AML-193 (cell line): ENCODE measurements at regions not wholly inside any gene's neighbourhood (a gene's known extent, or its start where the extent isn't known, plus 50 kb on each side); places are given as distances from the start of the nearest gene placed in this dataset.
"Not testable (repeated sequence)": the region's sequence is repeated elsewhere in the genome, so short reads cannot be mapped to it uniquely, and the experiment has no call there.

Experiments used
- DNase-seq, 2 experiments: peaks; one replicate each; lab custom pipeline; 2025; lab: John Stamatoyannopoulos, UW

DNA sequence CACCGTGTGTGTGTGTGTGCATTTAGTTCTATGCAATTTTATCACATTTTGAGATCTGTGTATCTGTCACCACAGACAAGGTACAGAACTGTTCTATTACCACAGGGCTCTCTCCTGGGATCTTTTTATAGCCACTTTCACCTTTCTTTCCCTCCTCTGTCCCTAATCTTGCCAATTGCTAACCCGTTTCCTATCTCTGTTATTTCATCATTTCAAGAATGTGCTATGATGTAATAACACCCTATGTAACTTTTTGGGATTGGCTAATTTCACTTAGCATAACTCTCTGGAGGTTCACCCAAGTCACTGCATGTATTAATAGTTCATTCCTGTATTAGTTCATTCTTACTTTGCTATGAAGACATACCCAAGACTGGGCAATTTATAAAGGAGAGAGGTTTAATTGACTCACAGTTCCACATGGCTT lies 657.7 kb downstream of the QKI start:
- DNase-seq, result no peak

DNA sequence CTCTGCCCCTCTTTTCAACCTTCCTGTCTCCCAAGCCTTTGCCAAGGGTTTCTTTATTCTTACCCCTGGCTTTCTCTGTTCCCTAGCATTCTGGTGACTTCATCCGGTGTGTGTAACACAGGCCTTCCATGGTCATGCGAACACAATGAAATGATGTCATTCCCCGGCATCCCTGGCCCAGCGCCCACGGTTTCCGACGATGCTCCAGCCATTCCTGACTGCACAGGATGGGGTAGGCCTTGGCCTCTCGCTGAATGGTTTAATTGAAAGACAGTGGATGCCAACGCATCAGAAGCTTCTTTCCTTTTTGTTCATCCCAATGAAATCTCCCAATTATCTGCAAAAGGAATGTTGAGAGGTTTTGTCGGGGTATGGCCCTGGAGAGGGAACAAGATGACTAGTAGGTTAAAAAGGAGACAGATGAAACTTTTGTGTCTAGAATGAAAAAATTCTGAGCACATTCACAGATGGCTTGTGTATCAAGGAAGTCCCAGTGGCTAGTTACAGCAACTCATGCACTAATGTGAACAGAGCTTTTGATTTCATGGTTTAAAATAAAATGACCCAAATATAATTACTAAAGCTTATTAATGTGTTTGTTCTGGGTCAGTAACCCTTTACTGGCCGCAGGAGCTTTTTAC lies 655.0 kb downstream of the QKI start:
- no peak for DNase-seq

DNA sequence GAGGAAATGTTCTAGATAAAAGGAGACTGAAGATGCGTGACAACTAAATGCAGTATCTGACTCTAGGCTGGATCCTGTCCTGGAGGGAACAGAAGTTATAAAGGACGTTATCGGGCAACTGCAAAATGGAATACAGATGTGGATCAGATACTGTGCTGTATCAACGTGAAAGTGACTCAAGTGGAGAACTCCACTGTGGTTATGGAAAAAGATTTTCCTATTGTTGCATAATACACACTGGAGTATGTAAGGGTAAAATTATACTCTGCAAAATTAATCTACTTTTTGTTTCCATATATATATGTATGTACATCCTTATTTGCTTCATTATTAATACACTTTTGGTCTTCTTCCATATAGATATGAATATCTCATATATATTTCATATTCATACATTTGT lies 654.0 kb downstream of the QKI start:
- no peak for DNase-seq

DNA sequence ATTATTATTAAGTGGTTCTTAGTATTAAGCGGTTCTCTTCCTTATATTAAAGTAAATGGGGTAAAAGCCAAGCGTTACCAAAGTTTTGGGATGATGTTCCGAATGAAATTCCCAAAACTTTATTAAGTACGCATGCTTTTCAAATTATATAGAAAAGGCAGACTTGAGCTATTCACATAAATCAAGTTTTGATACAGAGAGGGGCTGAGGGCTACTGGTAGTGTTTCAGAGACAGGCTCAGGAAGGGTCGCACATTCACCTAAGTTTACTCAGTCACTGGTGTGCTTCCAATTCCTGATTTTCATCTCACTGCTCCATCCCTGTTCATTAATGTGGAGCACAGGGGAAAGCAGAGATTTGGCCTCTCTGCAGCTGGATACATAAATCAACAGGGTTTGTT lies 652.2 kb downstream of the QKI start:
- DNase-seq, result no peak

DNA sequence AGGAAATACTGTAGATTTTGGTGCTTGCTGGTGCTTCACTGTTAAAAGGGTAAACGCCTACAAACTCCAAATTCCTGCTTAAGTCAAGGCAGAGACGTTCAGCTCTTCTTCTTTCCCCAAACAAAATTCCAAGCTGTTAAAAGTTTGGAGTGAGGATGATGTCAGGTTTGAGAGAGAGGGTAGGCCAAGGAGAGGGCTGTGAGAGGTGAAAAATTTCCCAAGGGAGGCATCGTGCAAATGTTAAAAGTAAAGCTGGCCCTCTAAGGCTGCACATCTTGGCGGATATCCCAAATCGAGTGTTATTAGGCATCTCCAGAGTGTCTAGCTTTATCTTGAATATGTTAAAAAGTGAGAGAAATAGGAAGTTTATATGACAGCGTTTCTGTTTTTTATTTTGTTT lies 651.8 kb downstream of the QKI start:
- DNase-seq, result no peak

DNA sequence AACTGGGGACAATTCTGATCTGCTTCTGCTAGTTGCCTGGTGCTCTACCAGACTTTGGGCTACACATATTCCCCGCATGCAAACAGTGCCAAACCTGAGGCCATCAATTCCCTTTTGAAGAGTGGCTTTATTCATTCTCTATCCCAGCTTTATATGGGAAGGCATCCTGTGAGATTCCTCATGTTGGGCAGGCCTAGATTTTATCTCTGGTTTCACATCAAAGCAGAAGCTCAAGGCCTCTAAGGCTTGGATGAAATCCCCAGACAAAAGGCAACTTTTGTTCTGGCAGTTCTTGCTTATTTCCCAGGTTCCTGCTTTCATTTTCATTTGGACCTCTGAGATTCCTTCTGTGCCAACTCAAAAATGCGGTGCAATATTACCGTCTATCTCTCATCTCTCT lies 648.8 kb downstream of the QKI start:
- DNase-seq, result no peak

DNA sequence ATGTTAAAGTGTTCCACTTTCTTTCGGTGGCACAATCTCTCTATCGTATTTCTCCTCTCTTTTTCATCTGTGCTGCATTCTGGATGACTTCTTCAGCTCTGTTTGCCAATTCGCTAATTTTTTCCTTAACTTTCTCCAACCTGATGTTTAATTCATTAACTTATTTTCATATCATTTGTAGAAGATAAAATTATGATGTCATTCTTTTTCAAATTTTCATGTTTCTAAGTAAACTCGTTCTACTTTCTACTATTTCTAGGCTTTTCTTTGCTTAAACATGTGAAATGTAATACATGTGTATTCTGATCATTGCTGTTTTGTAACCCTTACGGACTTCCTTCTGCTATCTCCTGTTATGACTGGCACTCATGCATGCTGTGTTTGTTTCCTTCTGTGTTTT lies 648.4 kb downstream of the QKI start:
- DNase-seq, result no peak

DNA sequence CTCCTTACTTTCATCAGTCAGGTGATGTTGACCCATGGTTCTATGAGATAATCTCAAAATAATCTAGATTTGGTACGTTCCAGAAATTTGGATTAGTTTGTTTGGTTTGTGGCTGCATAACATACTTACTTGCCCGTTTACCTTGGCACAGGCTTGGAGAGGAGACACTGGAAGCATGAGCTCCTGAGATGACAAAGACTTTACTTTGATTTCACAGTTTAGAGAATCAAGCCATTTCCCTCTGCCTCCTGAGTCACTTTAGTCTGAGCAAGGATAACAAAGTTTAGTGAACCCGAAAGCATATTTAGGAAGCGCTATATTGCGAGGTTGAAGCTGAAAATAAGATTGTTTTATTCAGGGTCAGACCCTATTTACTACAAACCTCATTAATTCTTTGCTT lies 643.4 kb downstream of the QKI start:
- no peak for DNase-seq

DNA sequence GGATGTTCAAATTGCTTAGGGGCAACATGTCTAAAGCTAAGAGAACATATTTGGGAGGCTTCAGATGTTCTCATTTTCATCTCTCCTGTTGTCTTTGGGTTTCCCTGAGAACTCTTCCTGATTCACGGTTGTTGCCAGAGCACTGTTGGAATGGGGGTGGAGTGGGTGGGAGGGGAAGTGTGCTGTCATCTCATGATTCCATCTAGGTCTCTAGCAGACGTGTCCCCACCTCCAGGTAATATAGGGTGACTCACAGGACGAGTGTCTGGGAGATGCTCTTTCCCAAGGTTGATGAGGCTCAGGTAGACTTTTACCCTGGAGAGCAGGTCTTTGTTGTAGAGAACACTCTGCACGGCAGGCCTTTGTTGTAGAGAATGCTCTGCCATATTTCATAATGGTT lies 636.9 kb downstream of the QKI start:
- DNase-seq, result no peak

DNA sequence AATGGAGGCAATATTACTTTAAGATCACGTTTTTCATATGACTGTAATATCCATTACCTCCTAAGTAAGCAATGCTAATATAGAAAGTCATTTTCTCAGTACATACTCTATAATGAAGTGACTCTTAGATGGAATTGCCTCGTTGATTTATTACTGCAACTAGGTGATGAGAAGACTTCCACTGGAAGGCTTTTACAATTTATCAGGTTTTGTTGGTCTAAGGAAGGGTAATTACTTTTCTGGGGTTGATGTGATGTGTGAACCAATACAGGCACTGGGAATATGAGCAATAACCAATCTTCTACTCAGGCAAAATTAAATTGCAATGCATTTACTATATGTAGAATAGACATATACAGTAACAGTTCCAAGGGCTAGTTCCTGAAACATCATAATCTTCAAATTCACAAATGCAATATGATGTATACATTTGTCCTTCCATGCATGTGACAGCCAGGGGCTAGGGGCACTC lies 635.0 kb downstream of the QKI start:
- no peak for DNase-seq

DNA sequence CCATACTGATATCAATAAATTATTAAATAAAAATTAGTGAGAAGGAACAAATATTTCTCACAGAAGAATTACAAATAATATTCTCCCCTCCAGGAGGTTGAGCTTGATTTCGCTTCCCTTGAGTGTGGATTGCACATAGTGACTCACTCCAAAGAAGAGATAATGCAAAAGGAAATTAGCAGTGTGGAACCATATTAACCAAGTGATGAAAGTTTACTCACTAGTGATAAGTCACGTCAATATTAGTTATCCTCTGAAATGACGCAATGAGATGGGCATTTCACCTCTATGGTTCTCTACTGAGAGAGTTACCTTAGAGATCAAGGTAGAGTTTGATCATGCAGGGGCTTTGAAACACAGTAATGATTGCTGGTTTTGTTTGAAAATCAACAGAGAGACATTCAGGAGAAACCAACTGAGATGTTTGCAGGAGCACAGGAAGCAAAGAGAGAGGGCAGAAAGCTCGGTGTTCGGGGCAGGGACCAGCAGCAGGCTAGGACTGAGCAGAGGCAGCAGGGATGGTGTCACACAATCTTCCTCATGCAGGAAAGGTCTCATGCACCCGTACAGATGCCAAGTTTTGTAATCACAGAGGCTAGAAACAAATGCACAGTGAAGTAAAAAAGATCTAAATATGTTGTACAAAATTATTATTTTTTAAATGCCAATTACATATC lies 634.5 kb downstream of the QKI start:
- no peak for DNase-seq

DNA sequence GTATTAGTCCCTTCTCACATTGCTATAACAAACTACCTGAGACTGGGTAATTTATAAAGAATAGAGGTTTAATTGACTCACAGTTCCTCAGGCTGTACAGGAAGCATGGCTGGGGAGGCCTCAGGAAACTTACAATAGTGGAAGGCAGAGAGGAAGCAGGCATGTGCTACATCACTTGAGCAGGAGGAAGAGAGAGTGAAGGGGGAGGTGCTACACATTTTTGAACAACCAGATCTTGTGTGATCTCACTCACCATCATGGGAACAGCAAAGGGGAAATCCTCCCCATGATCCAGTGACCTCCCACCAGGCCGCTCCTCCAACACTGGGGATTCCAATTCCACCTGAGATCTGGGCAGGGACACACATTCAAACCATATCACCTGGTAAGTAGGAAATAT lies 630.6 kb downstream of the QKI start:
- no peak for DNase-seq

DNA sequence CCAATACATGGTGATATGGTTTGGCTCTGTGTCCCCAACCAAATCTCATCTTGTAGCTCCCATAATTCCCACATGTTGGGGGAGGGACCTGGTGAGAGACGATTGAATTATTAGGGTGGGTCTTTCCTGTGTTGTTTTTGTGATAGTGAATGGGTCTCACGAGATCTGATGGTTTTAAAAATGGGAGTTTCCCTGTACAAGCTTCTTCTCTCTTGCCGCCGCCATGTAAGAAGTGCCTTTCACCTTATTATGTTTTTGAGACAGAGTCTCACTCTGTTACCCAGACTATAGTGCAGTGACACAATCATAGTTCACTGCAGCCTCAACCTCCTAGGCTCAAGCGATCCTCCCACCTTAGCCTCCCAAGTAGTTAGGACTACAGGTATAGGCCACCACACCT lies 629.1 kb downstream of the QKI start:
- DNase-seq, result not testable (repeated sequence)

DNA sequence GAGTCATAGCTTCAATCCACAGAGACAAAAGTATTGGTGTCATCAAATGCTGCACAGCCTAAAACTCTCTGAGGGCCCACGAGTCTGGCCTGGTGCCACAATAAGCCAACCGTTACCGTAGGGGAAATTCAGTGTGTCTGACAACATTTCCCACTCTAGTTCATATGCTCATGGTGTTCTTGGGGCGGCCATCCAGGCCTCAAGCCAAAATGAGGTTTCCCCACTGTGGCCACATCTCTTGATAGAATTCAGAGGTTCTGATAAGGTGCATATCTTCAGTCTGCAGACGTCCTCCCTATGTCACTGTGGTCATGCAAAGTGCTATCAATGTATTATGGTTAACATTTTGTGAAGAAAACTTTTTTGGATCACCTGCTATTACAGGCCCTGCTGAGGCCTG lies 627.7 kb downstream of the QKI start:
- DNase-seq, result no peak

DNA sequence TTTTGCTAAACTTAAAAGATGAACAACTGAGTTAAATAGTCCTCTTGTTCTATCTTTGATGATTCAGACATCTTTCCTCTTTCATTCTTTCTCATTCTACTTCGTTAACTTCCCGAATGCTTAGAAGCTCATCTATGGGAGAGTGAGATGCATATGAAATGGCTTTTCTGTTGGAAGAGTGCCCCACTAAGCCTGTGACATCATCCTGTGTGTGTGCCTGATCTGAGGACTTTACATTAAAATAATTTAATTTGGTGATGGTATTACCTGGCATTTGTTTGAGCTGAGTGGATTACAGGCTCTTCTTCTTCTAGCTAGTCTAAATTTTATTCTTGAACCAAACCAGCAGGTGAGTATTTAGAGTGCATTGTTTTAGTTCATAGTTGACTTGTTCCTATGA lies 626.5 kb downstream of the QKI start:
- DNase-seq, result no peak

DNA sequence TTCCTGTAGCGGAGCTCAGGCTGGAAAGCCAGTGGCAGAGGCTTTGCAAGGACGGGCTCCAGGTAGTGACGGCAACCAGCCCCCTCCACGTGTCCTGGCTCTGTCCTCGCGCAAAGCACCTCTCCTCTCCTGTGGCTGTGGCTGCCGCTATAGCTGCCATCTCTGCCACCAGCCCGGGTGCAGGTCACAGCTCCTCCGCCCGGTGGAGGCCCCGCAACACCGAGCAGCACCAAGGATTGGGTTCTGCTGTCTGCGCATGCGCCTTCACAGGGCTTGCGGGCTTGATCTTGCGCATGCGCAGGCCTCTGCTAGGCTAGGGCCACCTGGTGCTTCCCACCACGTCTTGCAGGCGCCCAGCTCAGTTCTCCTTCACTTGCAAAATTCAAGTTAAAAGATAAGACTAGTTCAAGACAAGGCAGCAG lies 625.4 kb downstream of the QKI start:
- DNase-seq, result no peak

DNA sequence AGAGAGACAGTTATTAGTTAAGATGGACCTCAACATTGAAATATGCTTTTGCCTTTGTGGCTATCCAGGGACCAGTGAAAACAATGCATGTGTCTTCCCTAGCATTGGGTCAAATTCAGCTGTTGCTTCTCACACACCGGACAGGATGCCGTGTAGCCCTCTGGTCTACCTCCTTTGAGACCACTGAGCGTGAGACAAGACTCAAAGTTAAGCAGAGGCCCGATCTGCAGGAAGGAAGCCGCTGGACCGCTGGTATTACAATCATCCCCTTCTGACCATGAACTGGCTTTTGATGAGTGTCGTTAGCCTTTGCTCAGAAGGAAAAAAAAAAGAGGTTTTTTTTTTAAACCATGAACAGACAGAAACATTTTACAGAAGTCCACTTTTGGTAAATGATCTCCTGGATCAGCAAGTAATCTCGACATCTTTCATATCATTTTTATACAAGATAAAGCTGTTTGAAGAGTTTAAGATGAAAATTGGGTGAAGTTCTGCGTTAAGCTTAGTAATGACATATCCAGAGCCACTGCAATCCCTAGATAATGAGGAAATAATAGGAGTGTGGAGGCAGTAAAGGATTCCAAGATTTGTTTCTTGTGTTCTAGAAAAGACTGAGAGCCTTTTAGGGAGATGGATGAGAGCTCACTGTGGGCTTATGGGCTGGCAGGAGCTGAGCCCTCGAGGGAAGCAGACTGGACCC lies 622.8 kb downstream of the QKI start:
- no peak for DNase-seq

DNA sequence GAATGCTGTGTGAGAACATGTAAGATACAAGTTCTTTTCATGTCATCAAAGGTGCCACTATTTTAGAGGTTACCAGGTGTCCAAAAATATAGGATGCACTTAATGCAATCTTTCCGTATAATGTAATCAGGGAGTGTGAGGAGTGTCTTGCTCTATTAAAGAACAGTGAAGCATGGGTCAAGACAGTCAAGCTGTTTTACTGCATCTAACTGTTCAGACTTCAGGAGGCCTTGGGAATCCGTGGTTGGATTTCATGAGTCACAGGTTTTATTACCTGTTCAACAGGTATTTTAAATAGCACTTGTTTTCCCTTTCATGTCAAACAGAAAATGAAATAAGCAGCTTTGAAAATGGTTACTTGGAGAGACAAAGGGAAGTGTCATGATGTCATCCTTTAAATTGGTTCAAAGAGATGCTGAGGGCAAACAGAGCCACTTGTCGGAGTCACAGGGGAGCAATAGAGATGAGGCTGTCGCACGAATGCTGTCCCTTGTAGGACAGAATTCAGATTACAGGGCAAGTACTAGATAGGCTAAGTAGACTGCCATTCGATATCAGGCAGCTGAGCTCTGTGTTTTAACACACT lies 621.5 kb downstream of the QKI start:
- DNase-seq, result no peak

DNA sequence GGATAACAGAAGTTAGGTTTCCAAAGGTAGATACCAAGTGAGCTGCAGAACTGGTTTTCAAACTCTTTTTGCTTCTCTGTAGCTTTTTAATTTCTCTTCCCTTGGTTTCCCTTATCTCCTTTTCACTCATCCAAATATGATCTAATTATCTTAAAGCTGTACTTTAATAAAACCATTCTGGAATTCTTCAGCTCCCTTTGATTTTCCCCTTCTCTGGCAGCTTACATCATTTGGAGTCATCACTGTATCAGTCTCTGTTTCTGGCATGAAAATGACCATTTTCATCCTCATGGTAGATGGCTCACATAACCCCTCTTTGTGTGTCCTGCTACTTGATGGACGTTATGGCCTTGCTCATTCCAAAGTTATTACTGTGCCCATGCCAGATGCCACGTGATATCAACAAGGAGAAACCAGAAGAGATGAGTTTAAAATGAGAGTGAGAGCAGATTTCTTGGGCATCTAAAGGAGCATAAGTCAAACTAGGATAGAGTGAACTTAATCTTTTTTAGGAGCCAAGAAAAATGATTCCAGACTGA lies 620.2 kb downstream of the QKI start:
- DNase-seq, result no peak

DNA sequence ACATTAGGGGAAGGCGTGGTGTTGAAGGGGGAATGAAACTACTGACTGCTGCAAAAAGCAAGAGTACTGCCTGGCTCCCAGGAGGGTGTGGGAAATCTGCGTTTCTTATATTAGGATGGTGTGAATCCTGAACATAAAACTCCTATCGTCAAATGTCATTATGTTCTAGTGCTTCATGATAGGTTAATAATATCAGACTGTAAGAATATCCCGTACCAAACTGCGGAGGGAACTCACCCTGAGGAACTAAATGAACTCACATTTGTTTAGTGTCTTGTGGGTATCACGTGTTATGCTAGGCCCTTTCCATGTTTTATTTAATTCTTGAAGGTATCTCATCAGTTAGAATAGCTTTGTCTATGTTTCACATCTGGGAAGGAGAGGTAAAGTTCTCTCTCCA lies 610.7 kb downstream of the QKI start:
- no peak for DNase-seq

DNA sequence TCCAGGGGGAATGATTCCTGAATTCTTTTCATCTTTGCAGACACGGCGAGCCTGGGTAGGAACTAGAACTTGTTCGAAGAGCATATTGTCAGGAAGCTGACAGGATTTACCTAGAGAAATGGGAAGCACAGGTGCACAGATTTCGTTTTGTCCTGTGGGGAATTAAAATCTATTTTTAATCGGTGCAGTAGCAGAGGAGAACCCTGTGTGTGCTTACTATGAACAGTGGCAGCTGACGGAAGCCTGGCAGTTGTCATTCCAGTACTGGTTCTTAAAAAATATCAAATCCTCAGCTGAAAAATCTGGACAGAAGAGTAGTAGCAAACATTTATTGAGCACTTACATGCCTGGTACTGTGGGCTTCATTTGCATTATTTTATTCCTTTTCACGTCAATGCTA lies 609.0 kb downstream of the QKI start:
- DNase-seq, result no peak

DNA sequence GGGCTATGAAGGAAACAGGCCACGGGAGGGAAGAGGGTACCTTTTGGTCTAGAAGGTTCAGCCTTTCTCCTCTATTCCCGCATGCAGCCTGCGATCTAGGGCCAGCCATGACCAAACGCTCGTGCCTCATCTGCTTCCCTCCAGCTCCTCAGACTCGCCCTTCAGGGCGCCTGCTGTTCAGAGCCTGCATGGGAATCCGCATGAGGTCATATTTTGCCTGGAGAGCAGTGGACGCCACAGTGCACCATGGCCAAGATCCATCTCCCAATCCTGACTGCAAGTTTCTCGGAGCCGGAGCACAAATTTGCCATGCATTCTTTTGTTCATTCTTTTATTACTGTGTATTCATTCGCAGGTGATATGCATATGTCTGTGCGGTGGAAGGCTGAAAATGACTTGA lies 608.1 kb downstream of the QKI start:
- DNase-seq, result no peak
